OCI-LY1 (cell line): ENCODE measurements at regions not wholly inside any gene's neighbourhood (a gene's known extent, or its start where the extent isn't known, plus 50 kb on each side); places are given as distances from the start of the nearest gene placed in this dataset.

ENCODE experiments used
- H2AFZ ChIP-seq: fragments of 200-600 bp; sonication (generic), shearing (Covaris generic); 2 replicates; pipeline ENCODE4 v1.6.0; 2014; ENCODE audit warnings: antibody characterized with exemption, mild to moderate bottlenecking, low read length
- H3F3A ChIP-seq: fragments of 200-600 bp; sonication (generic), shearing (Covaris generic); 2 replicates; pipeline ENCODE4 v1.6.0; 2014; ENCODE audit warnings: mild to moderate bottlenecking, antibody characterized with exemption, low read length, moderate library complexity; ENCODE audit not compliant: insufficient read depth
- H3K27ac ChIP-seq: fragments of 200-600 bp; sonication (generic); 2 replicates; pipeline ENCODE4 v1.5.1; 2014; ENCODE audit warnings: low read length, mixed run types, mild to moderate bottlenecking, low read depth; ENCODE audit not compliant: poor library complexity, severe bottlenecking
- H3K27me3 ChIP-seq: fragments of 200-600 bp; sonication (generic); 2 replicates; pipeline ENCODE4 v1.6.0; 2014; ENCODE audit warnings: antibody characterized with exemption, mild to moderate bottlenecking, low read length, moderate library complexity; ENCODE audit not compliant: insufficient read depth
- H3K36me3 ChIP-seq: fragments of 200-600 bp; sonication (generic); 2 replicates; pipeline ENCODE4 v1.6.1; 2014; ENCODE audit warnings: mild to moderate bottlenecking, antibody characterized with exemption, low read length, moderate library complexity, mixed read lengths; ENCODE audit not compliant: insufficient read depth
- H3K4me1 ChIP-seq: fragments of 200-600 bp; sonication (generic); 2 replicates; pipeline ENCODE4 v1.5.1; 2014; ENCODE audit warnings: mild to moderate bottlenecking, low read length, moderate library complexity; ENCODE audit not compliant: insufficient read depth, severe bottlenecking
- H3K4me2 ChIP-seq: fragments of 200-600 bp; sonication (generic), shearing (Covaris generic); 2 replicates; pipeline ENCODE4 v1.6.1; 2014; ENCODE audit warnings: low read length
- H3K4me3 ChIP-seq: fragments of 200-600 bp; sonication (generic); 2 replicates; pipeline ENCODE4 v1.5.1; 2014; ENCODE audit warnings: low read length, low read depth, mild to moderate bottlenecking, mixed read lengths; ENCODE audit not compliant: poor library complexity, severe bottlenecking
- H3K79me2 ChIP-seq: fragments of 200-600 bp; shearing (Covaris generic); 2 replicates; pipeline ENCODE4 v1.6.1; 2016; ENCODE audit warnings: mixed run types, low read length, mixed read lengths; ENCODE audit not compliant: insufficient read depth
- H3K9ac ChIP-seq: fragments of 200-600 bp; sonication (generic), shearing (Covaris generic); 2 replicates; pipeline ENCODE4 v1.6.1; 2014; ENCODE audit warnings: mild to moderate bottlenecking, low read length, mixed read lengths
- H3K9me2 ChIP-seq: fragments of 200-600 bp; sonication (generic), shearing (Covaris generic); 2 replicates; pipeline ENCODE4 v1.6.1; 2014; ENCODE audit warnings: low read depth, mild to moderate bottlenecking, low read length, mixed read lengths
- H3K9me3 ChIP-seq: fragments of 200-600 bp; shearing (Covaris generic); 2 replicates; pipeline ENCODE4 v1.6.1; 2014; ENCODE audit warnings: low read length, mixed read lengths
- H4K20me1 ChIP-seq: fragments of 200-600 bp; sonication (generic), shearing (Covaris generic); 2 replicates; pipeline ENCODE4 v1.6.0; 2016; ENCODE audit warnings: mild to moderate bottlenecking, low read length; ENCODE audit not compliant: insufficient read depth
- CTCF ChIP-seq: fragments of 200-600 bp; sonication (generic), shearing (Covaris generic); IDR thresholded peaks from 2 replicates; pipeline ENCODE4 v1.5.1; 2017; ENCODE audit warnings: mild to moderate bottlenecking, antibody characterized with exemption, low read length, moderate library complexity, mixed read lengths
- EZH2 ChIP-seq: fragments of 200-600 bp; sonication (generic), shearing (Covaris generic); IDR thresholded peaks from 2 replicates; pipeline ENCODE4 v1.8.0; 2017; ENCODE audit warnings: borderline replicate concordance, mixed run types, mild to moderate bottlenecking, antibody characterized with exemption, low read length, moderate library complexity, mixed read lengths

GRCh38 chr6:105621564-105622175 lies 218.8 kb upstream of the PREP start:
- Histone ChIP-seq H3K79me2 (no peaks in the 10 kb centered on the region), H3K9me2 (no peaks in the 10 kb centered on the region), H4K20me1 (no peaks in the 10 kb centered on the region), H2AFZ (no peak overlapping the region), H3K27ac (no peak overlapping the region), H3K27me3 (no peaks in the 10 kb centered on the region), H3K9ac (no peak overlapping the region), H3K4me2 (no peak overlapping the region), H3K9me3 (no peaks in the 10 kb centered on the region), H3K4me1 (peaks cover 19% of the 10 kb centered on the region), H3F3A (no peaks in the 10 kb centered on the region), H3K4me3 (no peak overlapping the region), H3K36me3 (no peaks in the 10 kb centered on the region)
- TF ChIP-seq EZH2 (no peak), CTCF (no peak)

- Histone ChIP-seq H3K27ac (no peak overlapping the region), H3F3A (no peaks in the 10 kb centered on the region), H4K20me1 (no peaks in the 10 kb centered on the region), H3K4me2 (no peak overlapping the region), H3K9ac (no peak overlapping the region), H3K36me3 (no peaks in the 10 kb centered on the region), H3K27me3 (no peaks in the 10 kb centered on the region), H3K9me3 (no peaks in the 10 kb centered on the region), H3K4me3 (no peak overlapping the region), H3K79me2 (no peaks in the 10 kb centered on the region), H3K9me2 (no peaks in the 10 kb centered on the region), H3K4me1 (peaks cover 19% of the 10 kb centered on the region), H2AFZ (no peak overlapping the region)
- TF ChIP-seq EZH2 (no peak), CTCF (no peak)
Measured at GRCh38 chr6:105620878-105621277, 218.0 kb upstream of the PREP start.

GRCh38 chr6:105619971-105620741 lies 217.3 kb upstream of the PREP start:
- H3K9ac ChIP-seq: no peak overlapping the region
- TF ChIP-seq CTCF (no peak), EZH2 (no peak)

More at GRCh38 chr6:105619971-105620741, 217.3 kb upstream of the PREP start:
- H3K4me2 ChIP-seq: no peak overlapping the region; the same call in 1 of the 2 replicates
- no peaks in the 10 kb centered on the region for H3K79me2 ChIP-seq
- no peaks in the 10 kb centered on the region for H3K36me3 ChIP-seq
- H3K4me1 ChIP-seq: peaks cover 19% of the 10 kb centered on the region
- no peak overlapping the region for H3K4me3 ChIP-seq
- H3K9me2 ChIP-seq: no peaks in the 10 kb centered on the region
- no peak overlapping the region for H3K27ac ChIP-seq
- no peaks in the 10 kb centered on the region for H3K27me3 ChIP-seq
- no peaks in the 10 kb centered on the region for H3K9me3 ChIP-seq
- no peaks in the 10 kb centered on the region for H3F3A ChIP-seq
- no peak overlapping the region for H2AFZ ChIP-seq
- no peaks in the 10 kb centered on the region for H4K20me1 ChIP-seq
